H1 (cell line): ENCODE measurements at regions not wholly inside any gene's neighbourhood (a gene's known extent, or its start where the extent isn't known, plus 50 kb on each side); places are given as distances from the start of the nearest gene placed in this dataset.

ENCODE experiments used
- CBX5 ChIP-seq: fragments of 300-800, 300-1000 bp; sonication (generic); IDR thresholded peaks from 2 replicates; pipeline ENCODE4 v1.7.1; 2016; ENCODE audit warnings: antibody characterized with exemption, low read length, low read depth
- CEBPB ChIP-seq: IDR thresholded peaks from 2 replicates; pipeline ENCODE4 v1.6.1; 2012; ENCODE audit warnings: low read depth, low read length
- GABPA ChIP-seq: IDR thresholded peaks from 2 replicates; pipeline ENCODE4 v1.6.1; 2011; ENCODE audit warnings: mild to moderate bottlenecking, low read length, moderate library complexity, borderline replicate concordance; ENCODE audit not compliant: insufficient read depth
- GTF2F1 ChIP-seq: IDR thresholded peaks from 2 replicates; pipeline ENCODE4 v1.6.1; 2012; ENCODE audit warnings: low read depth, low read length, improper control_type of control experiment, borderline replicate concordance
- SAP30 ChIP-seq: fragments of 300-600 bp; sonication (generic); IDR thresholded peaks from 2 replicates; pipeline ENCODE4 v1.7.1; 2012; ENCODE audit warnings: low read length, moderate library complexity, mild to moderate bottlenecking, inconsistent platforms; ENCODE audit not compliant: insufficient read depth, insufficient replicate concordance
- SIN3A ChIP-seq, 2 experiments: IDR thresholded peaks in 1 of 2; conservative IDR thresholded peaks in 1 of 2; 2 replicates each; pipeline ENCODE4 v1.6.1; 2011 to 2012; ENCODE audit warnings: low read length in 2 of 2, improper control_type of control experiment in 1 of 2, low read depth in 1 of 2, mild to moderate bottlenecking in 1 of 2
- SIRT6 ChIP-seq: IDR thresholded peaks from one replicate; pipeline ENCODE4 v1.7.1; 2012; ENCODE audit warnings: low read length, inconsistent platforms
- SP1 ChIP-seq: IDR thresholded peaks from 2 replicates; pipeline ENCODE4 v1.6.1; 2011; ENCODE audit warnings: low read depth, low read length
- TAF7 ChIP-seq: optimal IDR thresholded peaks from 2 replicates; pipeline ENCODE3; 2011; ENCODE audit warnings: low read depth, mild to moderate bottlenecking, inconsistent platforms, low read length, moderate library complexity, borderline replicate concordance
- USF2 ChIP-seq: IDR thresholded peaks from 2 replicates; pipeline ENCODE4 v1.6.1; 2011; ENCODE audit warnings: low read length, improper control_type of control experiment
- TF ChIP-seq, protein P1 (sequence below): fragments of 300-600 bp; sonication (generic); IDR thresholded peaks from 2 replicates; pipeline ENCODE4 v1.7.1; 2012; ENCODE audit warnings: low read length, moderate library complexity, mild to moderate bottlenecking, inconsistent platforms; ENCODE audit not compliant: insufficient replicate concordance

GRCh38 chr11:91828901-91829300 lies 395.7 kb upstream of the FAT3 start (continued):
- TF ChIP-seq, protein P1, sequence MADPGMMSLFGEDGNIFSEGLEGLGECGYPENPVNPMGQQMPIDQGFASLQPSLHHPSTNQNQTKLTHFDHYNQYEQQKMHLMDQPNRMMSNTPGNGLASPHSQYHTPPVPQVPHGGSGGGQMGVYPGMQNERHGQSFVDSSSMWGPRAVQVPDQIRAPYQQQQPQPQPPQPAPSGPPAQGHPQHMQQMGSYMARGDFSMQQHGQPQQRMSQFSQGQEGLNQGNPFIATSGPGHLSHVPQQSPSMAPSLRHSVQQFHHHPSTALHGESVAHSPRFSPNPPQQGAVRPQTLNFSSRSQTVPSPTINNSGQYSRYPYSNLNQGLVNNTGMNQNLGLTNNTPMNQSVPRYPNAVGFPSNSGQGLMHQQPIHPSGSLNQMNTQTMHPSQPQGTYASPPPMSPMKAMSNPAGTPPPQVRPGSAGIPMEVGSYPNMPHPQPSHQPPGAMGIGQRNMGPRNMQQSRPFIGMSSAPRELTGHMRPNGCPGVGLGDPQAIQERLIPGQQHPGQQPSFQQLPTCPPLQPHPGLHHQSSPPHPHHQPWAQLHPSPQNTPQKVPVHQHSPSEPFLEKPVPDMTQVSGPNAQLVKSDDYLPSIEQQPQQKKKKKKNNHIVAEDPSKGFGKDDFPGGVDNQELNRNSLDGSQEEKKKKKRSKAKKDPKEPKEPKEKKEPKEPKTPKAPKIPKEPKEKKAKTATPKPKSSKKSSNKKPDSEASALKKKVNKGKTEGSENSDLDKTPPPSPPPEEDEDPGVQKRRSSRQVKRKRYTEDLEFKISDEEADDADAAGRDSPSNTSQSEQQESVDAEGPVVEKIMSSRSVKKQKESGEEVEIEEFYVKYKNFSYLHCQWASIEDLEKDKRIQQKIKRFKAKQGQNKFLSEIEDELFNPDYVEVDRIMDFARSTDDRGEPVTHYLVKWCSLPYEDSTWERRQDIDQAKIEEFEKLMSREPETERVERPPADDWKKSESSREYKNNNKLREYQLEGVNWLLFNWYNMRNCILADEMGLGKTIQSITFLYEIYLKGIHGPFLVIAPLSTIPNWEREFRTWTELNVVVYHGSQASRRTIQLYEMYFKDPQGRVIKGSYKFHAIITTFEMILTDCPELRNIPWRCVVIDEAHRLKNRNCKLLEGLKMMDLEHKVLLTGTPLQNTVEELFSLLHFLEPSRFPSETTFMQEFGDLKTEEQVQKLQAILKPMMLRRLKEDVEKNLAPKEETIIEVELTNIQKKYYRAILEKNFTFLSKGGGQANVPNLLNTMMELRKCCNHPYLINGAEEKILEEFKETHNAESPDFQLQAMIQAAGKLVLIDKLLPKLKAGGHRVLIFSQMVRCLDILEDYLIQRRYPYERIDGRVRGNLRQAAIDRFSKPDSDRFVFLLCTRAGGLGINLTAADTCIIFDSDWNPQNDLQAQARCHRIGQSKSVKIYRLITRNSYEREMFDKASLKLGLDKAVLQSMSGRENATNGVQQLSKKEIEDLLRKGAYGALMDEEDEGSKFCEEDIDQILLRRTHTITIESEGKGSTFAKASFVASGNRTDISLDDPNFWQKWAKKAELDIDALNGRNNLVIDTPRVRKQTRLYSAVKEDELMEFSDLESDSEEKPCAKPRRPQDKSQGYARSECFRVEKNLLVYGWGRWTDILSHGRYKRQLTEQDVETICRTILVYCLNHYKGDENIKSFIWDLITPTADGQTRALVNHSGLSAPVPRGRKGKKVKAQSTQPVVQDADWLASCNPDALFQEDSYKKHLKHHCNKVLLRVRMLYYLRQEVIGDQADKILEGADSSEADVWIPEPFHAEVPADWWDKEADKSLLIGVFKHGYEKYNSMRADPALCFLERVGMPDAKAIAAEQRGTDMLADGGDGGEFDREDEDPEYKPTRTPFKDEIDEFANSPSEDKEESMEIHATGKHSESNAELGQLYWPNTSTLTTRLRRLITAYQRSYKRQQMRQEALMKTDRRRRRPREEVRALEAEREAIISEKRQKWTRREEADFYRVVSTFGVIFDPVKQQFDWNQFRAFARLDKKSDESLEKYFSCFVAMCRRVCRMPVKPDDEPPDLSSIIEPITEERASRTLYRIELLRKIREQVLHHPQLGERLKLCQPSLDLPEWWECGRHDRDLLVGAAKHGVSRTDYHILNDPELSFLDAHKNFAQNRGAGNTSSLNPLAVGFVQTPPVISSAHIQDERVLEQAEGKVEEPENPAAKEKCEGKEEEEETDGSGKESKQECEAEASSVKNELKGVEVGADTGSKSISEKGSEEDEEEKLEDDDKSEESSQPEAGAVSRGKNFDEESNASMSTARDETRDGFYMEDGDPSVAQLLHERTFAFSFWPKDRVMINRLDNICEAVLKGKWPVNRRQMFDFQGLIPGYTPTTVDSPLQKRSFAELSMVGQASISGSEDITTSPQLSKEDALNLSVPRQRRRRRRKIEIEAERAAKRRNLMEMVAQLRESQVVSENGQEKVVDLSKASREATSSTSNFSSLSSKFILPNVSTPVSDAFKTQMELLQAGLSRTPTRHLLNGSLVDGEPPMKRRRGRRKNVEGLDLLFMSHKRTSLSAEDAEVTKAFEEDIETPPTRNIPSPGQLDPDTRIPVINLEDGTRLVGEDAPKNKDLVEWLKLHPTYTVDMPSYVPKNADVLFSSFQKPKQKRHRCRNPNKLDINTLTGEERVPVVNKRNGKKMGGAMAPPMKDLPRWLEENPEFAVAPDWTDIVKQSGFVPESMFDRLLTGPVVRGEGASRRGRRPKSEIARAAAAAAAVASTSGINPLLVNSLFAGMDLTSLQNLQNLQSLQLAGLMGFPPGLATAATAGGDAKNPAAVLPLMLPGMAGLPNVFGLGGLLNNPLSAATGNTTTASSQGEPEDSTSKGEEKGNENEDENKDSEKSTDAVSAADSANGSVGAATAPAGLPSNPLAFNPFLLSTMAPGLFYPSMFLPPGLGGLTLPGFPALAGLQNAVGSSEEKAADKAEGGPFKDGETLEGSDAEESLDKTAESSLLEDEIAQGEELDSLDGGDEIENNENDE, result no peak
- TF ChIP-seq GABPA (no peak), SAP30 (no peak), SIRT6 (no peak), CEBPB (no peak), CBX5 (no peak), SIN3A (conservative IDR thresholded peaks at IDR 0.05 in 1 of 2, IDR thresholded peaks at IDR 0.05 in 1 of 2; ENCODE audit: low read depth in 1 of 2, low read length in 2 of 2) (no peak), USF2 (no peak), GTF2F1 (no peak), SP1 (no peak), TAF7 (no peak)
